ENCODE measurements at regions not wholly inside any gene's neighbourhood (a gene's known extent, or its start where the extent isn't known, plus 50 kb on each side); places are given as distances from the start of the nearest gene placed in this dataset.

DNA sequence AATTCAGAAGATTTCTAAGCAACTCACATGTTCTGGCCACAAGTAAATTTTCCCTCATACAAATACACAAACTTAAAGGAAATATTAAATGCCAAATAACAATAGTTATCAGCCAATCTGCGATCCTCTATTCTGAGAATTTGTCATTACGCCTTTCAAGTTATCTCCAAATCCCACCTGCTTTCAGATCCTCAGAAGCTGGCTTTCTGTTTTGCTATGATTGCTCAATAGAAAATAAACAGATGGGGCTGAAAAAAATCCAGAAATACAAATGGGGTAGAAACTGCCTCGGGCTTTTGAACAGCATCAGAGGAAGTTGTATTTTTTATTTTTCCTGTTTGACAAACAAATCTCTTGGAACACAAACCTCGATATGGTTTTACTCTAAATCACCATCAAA, 74.0 kb upstream of the CNTN4 start:
- TF ChIP-seq, protein P1, sequence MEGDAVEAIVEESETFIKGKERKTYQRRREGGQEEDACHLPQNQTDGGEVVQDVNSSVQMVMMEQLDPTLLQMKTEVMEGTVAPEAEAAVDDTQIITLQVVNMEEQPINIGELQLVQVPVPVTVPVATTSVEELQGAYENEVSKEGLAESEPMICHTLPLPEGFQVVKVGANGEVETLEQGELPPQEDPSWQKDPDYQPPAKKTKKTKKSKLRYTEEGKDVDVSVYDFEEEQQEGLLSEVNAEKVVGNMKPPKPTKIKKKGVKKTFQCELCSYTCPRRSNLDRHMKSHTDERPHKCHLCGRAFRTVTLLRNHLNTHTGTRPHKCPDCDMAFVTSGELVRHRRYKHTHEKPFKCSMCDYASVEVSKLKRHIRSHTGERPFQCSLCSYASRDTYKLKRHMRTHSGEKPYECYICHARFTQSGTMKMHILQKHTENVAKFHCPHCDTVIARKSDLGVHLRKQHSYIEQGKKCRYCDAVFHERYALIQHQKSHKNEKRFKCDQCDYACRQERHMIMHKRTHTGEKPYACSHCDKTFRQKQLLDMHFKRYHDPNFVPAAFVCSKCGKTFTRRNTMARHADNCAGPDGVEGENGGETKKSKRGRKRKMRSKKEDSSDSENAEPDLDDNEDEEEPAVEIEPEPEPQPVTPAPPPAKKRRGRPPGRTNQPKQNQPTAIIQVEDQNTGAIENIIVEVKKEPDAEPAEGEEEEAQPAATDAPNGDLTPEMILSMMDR (IDR thresholded peaks at IDR 0.05; ENCODE audit: low read length): no peak
- TF ChIP-seq EZH2 (optimal IDR thresholded peaks at IDR 0.05; ENCODE audit: low read depth, low read length) (no peak), EZH2phosphoT487 (IDR thresholded peaks at IDR 0.05; ENCODE audit: low read length) (no peak)
